Calu3 (cell line): ENCODE measurements at regions not wholly inside any gene's neighbourhood (a gene's known extent, or its start where the extent isn't known, plus 50 kb on each side); places are given as distances from the start of the nearest gene placed in this dataset.

Experiments used
- BruUV-seq: library from RNA; stranded (reverse); fragments of 400-500 nt; replicated peaks from 2 replicates; lab custom pipeline; 2021; lab: Mats Ljungman, UMichigan
- CTCF ChIA-PET: fragments of 300-600 bp; sonication (Branson Sonifier 250); formaldehyde crosslinking; loops from one replicate; lab custom pipeline; 2022; ENCODE audit warnings: antibody characterized with exemption; lab: Charles Lee
- DNase-seq: peaks from one replicate; pipeline ENCODE4 v3.0.0; 2022
- H3K27ac Mint-ChIP-seq: one replicate; pipeline ENCODE4 v1.8.0; 2022; ENCODE audit warnings: mixed read lengths; ENCODE audit not compliant: unreplicated experiment
- H3K27me3 Mint-ChIP-seq: one replicate; pipeline ENCODE4 v1.8.0; 2022; ENCODE audit warnings: mixed read lengths; ENCODE audit not compliant: unreplicated experiment
- H3K36me3 Mint-ChIP-seq: one replicate; pipeline ENCODE4 v1.8.0; 2022; ENCODE audit warnings: mild to moderate bottlenecking, moderate library complexity, mixed read lengths; ENCODE audit not compliant: insufficient read depth, unreplicated experiment
- H3K4me1 Mint-ChIP-seq: one replicate; pipeline ENCODE4 v1.8.0; 2022; ENCODE audit warnings: mild to moderate bottlenecking, low read depth, mixed read lengths; ENCODE audit not compliant: unreplicated experiment
- H3K4me3 Mint-ChIP-seq: one replicate; pipeline ENCODE4 v1.8.0; 2022; ENCODE audit warnings: mild to moderate bottlenecking, low read depth, moderate library complexity, mixed read lengths; ENCODE audit not compliant: unreplicated experiment
- H3K9me3 Mint-ChIP-seq: one replicate; pipeline ENCODE4 v1.8.0; 2022; ENCODE audit warnings: low read depth, mixed read lengths; ENCODE audit not compliant: unreplicated experiment
- intact Hi-C: fragments of 100-400 bp; cut with micrococcal nuclease; formaldehyde crosslinking; loops from one replicate; pipeline ENCODE4 v1.10.0; 2022; ENCODE audit not compliant: unreplicated experiment
- TF ChIP-seq, protein P1 (sequence below): fragments of 200-600 bp; IDR thresholded peaks from one replicate; pipeline ENCODE4 v1.8.0; 2022; ENCODE audit warnings: antibody characterized with exemption; ENCODE audit not compliant: unreplicated experiment

DNA sequence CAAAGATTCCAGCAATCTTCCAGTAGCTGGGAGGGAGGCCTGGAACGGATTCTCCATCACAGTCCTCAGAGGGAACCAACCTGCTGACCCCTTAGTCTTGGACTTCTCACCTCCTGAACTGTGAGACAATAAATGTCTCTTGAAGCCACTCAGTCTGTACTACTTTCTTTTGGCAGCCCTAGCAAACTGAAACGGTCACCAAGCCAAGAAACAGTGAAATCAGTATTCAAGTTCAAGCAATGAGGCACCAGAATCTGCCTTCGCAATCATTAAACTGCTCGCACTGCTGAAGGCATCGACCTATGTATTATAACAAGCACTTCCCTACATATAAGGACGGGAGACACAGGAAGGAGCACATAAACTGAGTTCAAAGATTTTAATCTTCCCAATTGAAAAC is 120.6 kb upstream of the PUM3 start:
- Mint-ChIP-seq H3K36me3 (no peaks in the 10 kb centered on the region), H3K4me3 (no peak overlapping the region), H3K4me1 (no peaks in the 10 kb centered on the region), H3K9me3 (no peaks in the 10 kb centered on the region), H3K27ac (no peak overlapping the region), H3K27me3 (peaks cover 29% of the 10 kb centered on the region)
- no TSS peak for BruUV-seq
- DNase-seq: no peak
- TF ChIP-seq, protein P1, sequence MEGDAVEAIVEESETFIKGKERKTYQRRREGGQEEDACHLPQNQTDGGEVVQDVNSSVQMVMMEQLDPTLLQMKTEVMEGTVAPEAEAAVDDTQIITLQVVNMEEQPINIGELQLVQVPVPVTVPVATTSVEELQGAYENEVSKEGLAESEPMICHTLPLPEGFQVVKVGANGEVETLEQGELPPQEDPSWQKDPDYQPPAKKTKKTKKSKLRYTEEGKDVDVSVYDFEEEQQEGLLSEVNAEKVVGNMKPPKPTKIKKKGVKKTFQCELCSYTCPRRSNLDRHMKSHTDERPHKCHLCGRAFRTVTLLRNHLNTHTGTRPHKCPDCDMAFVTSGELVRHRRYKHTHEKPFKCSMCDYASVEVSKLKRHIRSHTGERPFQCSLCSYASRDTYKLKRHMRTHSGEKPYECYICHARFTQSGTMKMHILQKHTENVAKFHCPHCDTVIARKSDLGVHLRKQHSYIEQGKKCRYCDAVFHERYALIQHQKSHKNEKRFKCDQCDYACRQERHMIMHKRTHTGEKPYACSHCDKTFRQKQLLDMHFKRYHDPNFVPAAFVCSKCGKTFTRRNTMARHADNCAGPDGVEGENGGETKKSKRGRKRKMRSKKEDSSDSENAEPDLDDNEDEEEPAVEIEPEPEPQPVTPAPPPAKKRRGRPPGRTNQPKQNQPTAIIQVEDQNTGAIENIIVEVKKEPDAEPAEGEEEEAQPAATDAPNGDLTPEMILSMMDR: no peak
- CTCF ChIA-PET: no interaction called here
- intact Hi-C loops: no loop called here

DNA sequence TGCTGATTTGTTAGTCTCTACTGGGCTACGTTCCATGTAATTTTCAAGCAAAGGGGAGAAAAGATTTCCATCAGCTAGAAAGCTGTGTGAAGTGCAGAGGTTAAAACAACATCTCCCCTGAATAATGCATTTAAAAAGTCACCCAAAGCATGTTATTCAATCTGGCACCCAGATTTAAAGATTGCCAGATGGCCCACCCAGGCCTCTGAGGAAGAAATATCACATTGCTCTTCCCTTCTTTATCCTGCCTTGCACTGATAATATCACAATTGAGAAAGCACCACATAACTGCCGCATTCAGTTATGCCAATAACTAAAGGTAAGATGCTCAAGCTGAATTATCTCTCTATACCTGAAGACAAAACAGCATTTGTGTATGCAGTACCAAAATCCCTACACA is 119.4 kb upstream of the PUM3 start:
- CTCF ChIA-PET: interaction anchor here (0.6 kb wide), 1 partner anchor 336 kb away, joined by 6 read pairs; no protein-coding TSS in a partner anchor
- TF ChIP-seq, protein P1: no peak
- intact Hi-C loops: no loop called here
- Mint-ChIP-seq H3K36me3 (no peaks in the 10 kb centered on the region), H3K27me3 (peaks cover 29% of the 10 kb centered on the region), H3K4me1 (no peaks in the 10 kb centered on the region), H3K27ac (no peak overlapping the region), H3K4me3 (no peak overlapping the region), H3K9me3 (no peaks in the 10 kb centered on the region)
- no peak for DNase-seq
- BruUV-seq: no TSS peak

DNA sequence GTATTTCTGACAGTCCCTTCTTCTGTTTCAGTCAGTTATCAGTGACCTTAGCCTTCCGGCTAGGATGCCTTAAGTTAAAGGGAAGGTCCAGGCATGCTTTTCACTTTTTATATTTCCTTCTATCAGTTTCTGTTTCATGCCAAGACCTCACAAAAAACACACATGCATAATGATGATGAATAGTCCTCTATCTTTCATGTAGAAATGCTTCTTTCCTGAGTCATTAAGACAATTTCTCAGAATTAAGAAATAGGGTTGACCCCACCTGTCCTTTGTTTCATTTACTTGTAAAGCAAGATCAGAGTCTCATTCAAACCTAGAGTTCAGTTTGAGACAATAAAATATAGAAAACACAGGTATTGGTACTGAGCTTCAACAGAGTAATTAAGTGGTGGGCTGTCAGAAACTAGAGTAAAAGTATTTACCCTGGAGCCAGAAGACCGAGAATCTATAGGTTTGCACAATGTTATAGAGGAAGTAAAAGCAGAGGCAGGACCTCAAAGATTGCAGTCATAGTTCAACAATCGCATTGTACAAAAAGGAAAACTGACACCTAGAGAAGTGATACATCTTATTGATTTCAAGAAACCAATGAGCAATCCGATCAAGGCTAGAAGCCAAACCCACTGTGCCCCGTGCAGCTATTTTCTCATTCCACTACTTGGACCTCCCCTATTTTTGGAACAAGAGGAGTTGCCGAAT is 118.7 kb upstream of the PUM3 start:
- intact Hi-C loops: no loop called here
- peaks cover 32% of the 10 kb centered on the region for H3K27me3 Mint-ChIP-seq
- no peaks in the 10 kb centered on the region for H3K4me1 Mint-ChIP-seq
- H3K36me3 Mint-ChIP-seq: no peaks in the 10 kb centered on the region
- DNase-seq: no peak
- no peak overlapping the region for H3K27ac Mint-ChIP-seq
- no peaks in the 10 kb centered on the region for H3K9me3 Mint-ChIP-seq
- CTCF ChIA-PET: interaction anchor here (0.6 kb wide), 1 partner anchor 19 kb away, joined by 3 read pairs; no protein-coding TSS in a partner anchor
- BruUV-seq: no TSS peak
- H3K4me3 Mint-ChIP-seq: no peak overlapping the region
- TF ChIP-seq, protein P1: no peak

DNA sequence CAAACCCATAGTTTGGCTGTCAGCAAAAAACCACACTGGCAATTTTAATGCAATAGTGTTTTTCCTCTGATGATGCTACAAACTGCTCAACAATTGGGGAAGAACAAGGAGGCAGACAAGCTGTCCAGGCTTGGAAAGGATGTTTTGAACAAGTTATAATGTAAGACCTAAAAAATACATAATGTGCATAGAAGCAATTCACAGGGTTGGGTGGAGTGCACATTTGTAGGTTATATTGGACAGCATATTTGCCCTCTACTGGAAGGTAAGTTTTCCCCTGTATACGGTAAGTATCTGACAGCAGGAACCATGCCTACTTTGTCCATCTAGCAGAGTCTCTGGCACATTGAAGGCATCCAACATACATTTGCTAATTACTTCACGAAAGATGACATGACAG is 114.3 kb upstream of the PUM3 start:
- intact Hi-C loops: no loop called here
- peaks cover 32% of the 10 kb centered on the region for H3K27me3 Mint-ChIP-seq
- H3K4me1 Mint-ChIP-seq: no peaks in the 10 kb centered on the region
- H3K9me3 Mint-ChIP-seq: no peaks in the 10 kb centered on the region
- CTCF ChIA-PET: no interaction called here
- BruUV-seq: no TSS peak
- no peak for DNase-seq
- no peak overlapping the region for H3K27ac Mint-ChIP-seq
- H3K4me3 Mint-ChIP-seq: no peak overlapping the region
- no peaks in the 10 kb centered on the region for H3K36me3 Mint-ChIP-seq
- TF ChIP-seq, protein P1: no peak
